Activated CD4-positive, alpha-beta T cell treated with anti-CD3 and anti-CD28 coated beads, Interleukin-2, amount 10 ng/mL, durations not matched to agents 7 days and 5 days (primary cell): ENCODE measurements at regions not wholly inside any gene's neighbourhood (a gene's known extent, or its start where the extent isn't known, plus 50 kb on each side); places are given as distances from the start of the nearest gene placed in this dataset.
"Not testable (repeated sequence)": the region's sequence is repeated elsewhere in the genome, so short reads cannot be mapped to it uniquely, and the experiment has no call there.

Experiments used
- CTCF ChIA-PET: fragments of 350-600 bp; sonication (Branson Sonifier 250); formaldehyde crosslinking; loops from one replicate; lab custom pipeline; 2021; ENCODE audit warnings: antibody characterized with exemption; lab: Charles Lee
- POLR2A ChIA-PET: fragments of 350-600 bp; sonication (Branson Sonifier 250); formaldehyde crosslinking; loops from one replicate; lab custom pipeline; 2021; ENCODE audit warnings: antibody characterized with exemption; lab: Charles Lee
- DNase-seq: peaks from one replicate; pipeline ENCODE4 v3.0.0-alpha.2; 2020
- H3K27ac Mint-ChIP-seq: one replicate; pipeline ENCODE4 v1.8.0; 2021; ENCODE audit warnings: mild to moderate bottlenecking, moderate library complexity, mixed read lengths
- H3K27me3 Mint-ChIP-seq: one replicate; pipeline ENCODE4 v1.8.0; 2021; ENCODE audit warnings: mixed read lengths
- H3K36me3 Mint-ChIP-seq: one replicate; pipeline ENCODE4 v1.8.0; 2021; ENCODE audit warnings: low read depth, mixed read lengths
- H3K4me1 Mint-ChIP-seq: one replicate; pipeline ENCODE4 v1.8.0; 2021; ENCODE audit warnings: mixed read lengths
- H3K4me3 Mint-ChIP-seq: one replicate; pipeline ENCODE4 v1.8.0; 2021; ENCODE audit warnings: mild to moderate bottlenecking, moderate library complexity, mixed read lengths
- H3K9me3 Mint-ChIP-seq: one replicate; pipeline ENCODE4 v1.8.0; 2021; ENCODE audit warnings: mixed read lengths

DNA sequence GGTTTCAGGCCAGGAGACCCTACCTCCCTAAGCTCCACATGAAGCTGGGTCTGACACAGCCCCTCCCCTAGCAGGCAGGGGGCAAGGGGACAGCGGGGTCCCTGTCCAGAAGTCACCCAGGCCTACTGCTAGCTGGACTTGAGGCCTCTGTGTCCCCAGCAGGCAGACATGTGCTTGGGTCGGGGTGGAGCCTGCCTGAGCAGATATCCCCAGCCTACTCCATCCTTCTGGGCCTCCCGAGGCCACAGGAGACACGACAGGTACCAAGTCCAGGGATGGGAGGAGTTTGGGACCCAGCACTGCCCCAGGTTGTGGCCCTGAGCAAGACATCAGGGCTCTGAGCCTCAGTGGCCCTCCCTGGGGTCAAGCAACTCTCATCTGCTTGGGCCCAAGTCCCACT is 105.2 kb upstream of the EIF5 start:
- DNase-seq = no peak
- POLR2A ChIA-PET = no interaction called here
- H3K27ac Mint-ChIP-seq = no peak overlapping the region
- CTCF ChIA-PET = no interaction called here
- H3K4me1 Mint-ChIP-seq = no peaks in the 10 kb centered on the region
- no peaks in the 10 kb centered on the region for H3K9me3 Mint-ChIP-seq
- H3K27me3 Mint-ChIP-seq = peaks cover 3% of the 10 kb centered on the region
- H3K36me3 Mint-ChIP-seq = no peaks in the 10 kb centered on the region
- H3K4me3 Mint-ChIP-seq = no peak overlapping the region

DNA sequence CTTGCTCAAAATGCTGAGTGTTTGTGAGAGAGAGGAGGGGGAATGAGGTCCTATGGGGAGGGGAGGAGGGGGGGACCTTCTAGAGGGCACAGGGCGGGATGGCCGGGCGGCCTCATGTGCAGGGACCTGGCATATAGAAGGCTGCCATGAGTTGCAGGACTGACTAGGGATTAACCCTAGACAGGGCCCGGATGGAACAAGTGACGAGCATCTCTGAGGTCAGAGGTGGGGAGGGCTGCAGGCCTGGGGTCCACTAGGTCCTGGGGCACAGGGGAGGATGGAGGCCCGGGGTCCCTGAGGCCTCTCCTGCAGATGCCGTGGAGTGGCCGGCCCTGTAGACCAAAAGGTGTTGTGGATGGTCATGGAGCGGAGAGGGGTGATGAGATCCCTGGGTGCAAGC is 104.0 kb upstream of the EIF5 start:
- DNase-seq = no peak
- no peaks in the 10 kb centered on the region for H3K36me3 Mint-ChIP-seq
- H3K4me1 Mint-ChIP-seq = no peaks in the 10 kb centered on the region
- ChIA-PET CTCF (no interaction called here), POLR2A (no interaction called here)
- peaks cover 5% of the 10 kb centered on the region for H3K27me3 Mint-ChIP-seq
- no peak overlapping the region for H3K4me3 Mint-ChIP-seq
- H3K27ac Mint-ChIP-seq = no peak overlapping the region
- H3K9me3 Mint-ChIP-seq = no peaks in the 10 kb centered on the region

DNA sequence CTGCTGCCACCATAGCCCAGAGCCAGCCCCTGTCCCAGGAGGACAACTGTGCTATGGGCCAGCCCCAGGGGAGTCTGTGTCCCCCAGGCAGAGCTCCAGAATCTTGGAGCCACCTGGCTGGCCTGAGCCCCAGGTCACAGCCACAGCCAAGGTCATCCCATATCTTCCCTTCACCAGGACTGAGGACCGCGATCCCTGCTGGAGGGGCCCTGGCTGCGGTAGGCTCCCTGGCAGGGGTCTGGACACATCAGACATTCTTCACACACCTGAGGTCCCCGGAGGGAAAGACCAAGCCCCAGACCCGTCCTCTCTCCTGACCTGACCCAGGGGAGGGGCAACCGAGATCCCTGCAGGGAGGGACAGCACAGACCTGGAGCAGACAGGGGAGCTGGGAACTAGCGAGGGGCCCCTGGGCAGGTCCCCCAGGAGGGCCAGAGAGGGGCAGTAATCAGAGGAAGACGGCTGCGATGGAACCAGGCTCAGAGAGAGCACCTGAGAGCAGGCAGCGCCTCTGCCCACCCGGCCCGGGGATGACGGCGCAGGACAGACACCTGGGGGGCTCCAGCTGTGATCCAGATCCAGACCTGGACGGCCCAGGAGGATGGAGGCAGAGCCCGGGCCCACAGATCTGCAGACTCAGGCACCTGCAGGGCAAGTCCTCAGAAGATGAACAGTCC is 103.2 kb upstream of the EIF5 start:
- Mint-ChIP-seq H3K36me3 (no peaks in the 10 kb centered on the region), H3K4me3 (no peak overlapping the region), H3K9me3 (no peaks in the 10 kb centered on the region), H3K27ac (no peak overlapping the region), H3K4me1 (no peaks in the 10 kb centered on the region), H3K27me3 (peaks cover 12% of the 10 kb centered on the region)
- DNase-seq = no peak
- CTCF ChIA-PET = no interaction called here
- POLR2A ChIA-PET = no interaction called here

DNA sequence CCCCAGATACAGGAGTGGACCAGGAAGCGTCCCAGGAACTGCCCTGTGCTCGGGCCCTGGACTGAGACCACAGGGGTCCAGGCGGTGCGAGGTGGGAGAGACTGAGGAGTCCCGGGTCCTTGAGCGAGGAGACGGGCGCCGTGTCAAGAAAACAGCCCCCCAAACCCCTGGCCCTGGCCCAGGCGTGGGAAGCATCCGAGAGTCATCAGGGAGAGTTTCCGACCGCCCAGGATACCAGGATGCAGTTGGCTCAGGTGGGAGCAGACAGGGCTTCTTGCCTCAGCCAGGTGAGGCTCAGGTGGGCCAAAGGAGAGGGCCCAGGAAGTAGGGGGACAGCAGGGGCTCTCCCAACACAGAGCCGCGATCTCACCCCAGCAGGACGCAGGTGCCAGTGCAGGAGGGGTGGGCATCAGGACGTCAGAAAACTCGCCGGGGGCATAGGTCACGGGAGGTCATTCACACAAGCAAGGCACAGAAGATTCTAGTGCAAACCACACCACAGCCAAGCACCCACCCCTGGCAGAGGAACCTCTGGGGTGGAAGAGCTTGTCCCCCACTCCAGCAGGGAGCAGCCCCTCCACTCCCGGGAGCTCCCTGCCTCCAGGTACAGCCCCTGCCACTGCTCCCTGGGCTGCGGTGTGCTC is 102.5 kb upstream of the EIF5 start:
- Mint-ChIP-seq H3K27me3 (peaks cover 15% of the 10 kb centered on the region), H3K36me3 (no peaks in the 10 kb centered on the region), H3K9me3 (no peaks in the 10 kb centered on the region), H3K4me3 (no peak overlapping the region), H3K27ac (no peak overlapping the region), H3K4me1 (no peaks in the 10 kb centered on the region)
- CTCF ChIA-PET = no interaction called here
- no peak for DNase-seq
- POLR2A ChIA-PET = no interaction called here

DNA sequence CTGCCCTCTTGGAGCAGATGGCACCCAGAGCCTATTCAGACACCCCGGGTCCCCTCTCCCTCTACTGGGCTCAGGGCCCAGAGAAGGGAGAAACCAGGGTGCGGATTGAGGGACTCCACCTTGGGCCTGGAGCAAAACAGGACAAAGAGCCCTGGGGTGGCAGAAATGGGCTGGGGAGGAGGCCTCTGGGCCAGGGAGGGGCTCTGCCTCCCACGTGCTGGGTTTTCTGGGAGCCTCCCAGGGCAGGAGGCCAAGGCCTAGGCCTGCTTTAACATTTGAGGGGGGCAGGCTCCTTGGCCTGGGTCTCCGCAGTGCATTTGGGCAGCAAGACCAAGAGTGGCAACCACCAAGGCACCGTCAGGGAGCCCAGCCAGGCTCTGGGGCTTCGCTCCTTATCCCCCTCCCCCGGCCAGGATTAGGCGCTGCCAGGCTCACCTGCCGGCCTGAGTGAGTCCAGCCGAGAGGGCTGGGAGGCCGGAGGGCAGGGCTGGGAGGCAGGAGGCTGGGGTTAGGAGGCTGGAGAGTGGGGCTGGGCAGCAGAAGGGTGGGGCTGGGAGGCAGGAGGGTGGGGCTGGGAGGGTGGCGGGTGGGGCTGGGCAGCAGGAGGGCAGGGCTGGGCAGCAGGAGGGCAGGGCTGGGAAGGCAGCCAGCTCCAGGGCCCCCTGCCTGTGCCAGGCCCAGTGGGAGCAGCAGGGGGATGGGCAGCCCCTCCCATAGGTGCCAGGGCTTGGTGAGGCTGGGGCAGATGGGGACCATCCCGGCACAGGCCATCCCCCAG is 101.8 kb upstream of the EIF5 start:
- no peaks in the 10 kb centered on the region for H3K4me1 Mint-ChIP-seq
- H3K9me3 Mint-ChIP-seq = no peaks in the 10 kb centered on the region
- H3K27me3 Mint-ChIP-seq = peaks cover 15% of the 10 kb centered on the region
- CTCF ChIA-PET = no interaction called here
- no peak overlapping the region for H3K4me3 Mint-ChIP-seq
- POLR2A ChIA-PET = no interaction called here
- H3K36me3 Mint-ChIP-seq = no peaks in the 10 kb centered on the region
- DNase-seq = no peak
- H3K27ac Mint-ChIP-seq = no peak overlapping the region

DNA sequence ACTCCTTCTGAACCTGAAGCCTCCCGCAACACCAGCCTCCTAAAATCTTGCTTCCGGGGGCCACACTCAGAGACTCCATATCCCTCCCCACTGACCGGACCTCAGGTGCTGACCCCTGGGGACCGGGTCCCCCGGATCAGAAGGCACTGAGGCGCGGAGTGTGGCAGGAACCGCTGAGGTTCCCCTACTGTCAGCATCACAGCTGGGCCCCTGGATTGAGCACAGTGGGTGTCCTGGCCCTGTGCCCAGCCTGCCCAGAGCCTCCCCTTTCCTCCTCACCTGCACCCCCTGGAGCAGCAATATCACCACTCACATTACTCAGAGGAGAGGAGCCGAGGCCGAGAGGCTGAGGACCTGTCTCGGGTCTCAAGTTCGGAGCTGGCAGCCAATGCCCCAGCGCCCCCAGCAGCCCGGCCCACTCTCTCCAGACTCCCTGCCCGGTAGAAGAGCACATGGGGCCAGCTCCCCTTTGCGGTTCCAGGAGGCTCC is 101.2 kb upstream of the EIF5 start:
- ChIA-PET POLR2A (no interaction called here), CTCF (no interaction called here)
- H3K27ac Mint-ChIP-seq = no peak overlapping the region
- H3K27me3 Mint-ChIP-seq = peaks cover 15% of the 10 kb centered on the region
- no peaks in the 10 kb centered on the region for H3K9me3 Mint-ChIP-seq
- no peaks in the 10 kb centered on the region for H3K4me1 Mint-ChIP-seq
- no peak overlapping the region for H3K4me3 Mint-ChIP-seq
- no peak for DNase-seq
- H3K36me3 Mint-ChIP-seq = no peaks in the 10 kb centered on the region

DNA sequence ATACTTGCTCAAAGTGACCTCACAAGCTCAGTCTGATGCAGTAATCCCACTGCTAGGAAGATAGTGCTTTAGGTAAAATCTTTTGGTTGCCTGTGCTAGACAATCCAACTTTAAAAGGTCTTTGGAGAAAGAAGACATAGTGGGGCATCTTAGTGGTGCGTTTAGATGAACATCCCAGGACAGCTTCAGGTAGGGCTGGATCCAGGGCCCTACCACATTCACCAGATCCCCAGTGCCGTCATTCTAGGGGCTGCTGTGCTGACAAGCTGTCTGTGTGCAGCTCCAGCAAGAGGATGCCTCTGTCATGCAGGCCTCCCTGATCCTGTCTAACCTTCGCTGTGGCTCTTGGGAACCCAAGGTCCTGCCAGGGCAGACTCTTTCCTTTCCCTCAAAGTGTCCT is 100.7 kb upstream of the EIF5 start:
- no peak for DNase-seq
- ChIA-PET POLR2A (no interaction called here), CTCF (no interaction called here)
- H3K4me3 Mint-ChIP-seq = no peak overlapping the region
- H3K4me1 Mint-ChIP-seq = no peaks in the 10 kb centered on the region
- H3K36me3 Mint-ChIP-seq = no peaks in the 10 kb centered on the region
- H3K27me3 Mint-ChIP-seq = peaks cover 18% of the 10 kb centered on the region
- no peak overlapping the region for H3K27ac Mint-ChIP-seq
- H3K9me3 Mint-ChIP-seq = peaks cover 4% of the 10 kb centered on the region

DNA sequence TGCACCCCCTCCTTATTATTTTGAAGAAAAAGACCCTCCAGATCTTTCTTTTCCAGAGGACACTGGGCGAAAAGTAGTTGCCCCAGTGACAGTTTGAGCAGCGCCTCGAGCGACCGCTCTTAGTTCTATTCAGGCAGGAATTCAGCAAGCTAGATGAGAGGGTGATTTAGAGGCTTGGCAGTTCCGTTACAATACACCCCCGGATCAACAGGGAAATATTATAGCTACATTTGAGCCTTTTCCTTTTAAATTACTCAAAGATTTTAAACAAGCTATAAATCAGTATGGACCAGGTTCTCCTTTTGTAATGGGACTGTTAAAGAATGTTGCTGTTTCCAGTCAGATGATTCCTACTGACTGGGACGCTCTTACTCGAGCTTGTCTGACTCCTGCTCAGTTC is 99.2 kb upstream of the EIF5 start:
- H3K36me3 Mint-ChIP-seq, H3K27ac Mint-ChIP-seq, POLR2A ChIA-PET, H3K4me3 Mint-ChIP-seq, H3K4me1 Mint-ChIP-seq, DNase-seq: not testable (repeated sequence)
- CTCF ChIA-PET = interaction anchor here (1.1 kb wide), 1 partner anchor 11 kb away, joined by 3 read pairs; no protein-coding TSS in a partner anchor
- Mint-ChIP-seq H3K27me3 (peaks cover 19% of the 10 kb centered on the region), H3K9me3 (peaks cover 14% of the 10 kb centered on the region)

DNA sequence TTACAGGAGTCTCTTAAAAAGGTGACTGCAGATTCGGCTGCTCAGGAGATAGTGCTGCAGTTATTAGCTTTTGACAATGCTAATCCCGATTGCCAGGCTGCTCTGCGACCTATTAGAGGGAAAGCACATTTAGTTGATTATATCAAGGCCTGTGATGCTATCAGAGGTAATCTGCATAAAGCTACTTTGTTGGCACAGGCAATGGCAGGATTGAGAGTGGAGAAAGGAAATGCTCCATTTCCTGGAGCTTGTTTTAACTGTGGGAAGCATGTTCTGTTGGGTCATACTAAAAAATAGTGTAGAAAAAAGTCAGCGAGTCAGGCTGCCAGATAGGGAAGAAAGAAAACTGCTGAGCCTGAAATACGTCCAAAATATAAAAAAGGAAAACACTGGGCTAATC is 98.5 kb upstream of the EIF5 start:
- H3K27ac Mint-ChIP-seq, H3K36me3 Mint-ChIP-seq, H3K4me1 Mint-ChIP-seq, POLR2A ChIA-PET, H3K4me3 Mint-ChIP-seq, DNase-seq: not testable (repeated sequence)
- Mint-ChIP-seq H3K9me3 (peaks cover 14% of the 10 kb centered on the region), H3K27me3 (peaks cover 19% of the 10 kb centered on the region)
- CTCF ChIA-PET = interaction anchor here (0.6 to 1.1 kb wide), 3 partner anchors 11 to 795 kb away, joined by 3 to 5 read pairs (median 4); no protein-coding TSS in a partner anchor

DNA sequence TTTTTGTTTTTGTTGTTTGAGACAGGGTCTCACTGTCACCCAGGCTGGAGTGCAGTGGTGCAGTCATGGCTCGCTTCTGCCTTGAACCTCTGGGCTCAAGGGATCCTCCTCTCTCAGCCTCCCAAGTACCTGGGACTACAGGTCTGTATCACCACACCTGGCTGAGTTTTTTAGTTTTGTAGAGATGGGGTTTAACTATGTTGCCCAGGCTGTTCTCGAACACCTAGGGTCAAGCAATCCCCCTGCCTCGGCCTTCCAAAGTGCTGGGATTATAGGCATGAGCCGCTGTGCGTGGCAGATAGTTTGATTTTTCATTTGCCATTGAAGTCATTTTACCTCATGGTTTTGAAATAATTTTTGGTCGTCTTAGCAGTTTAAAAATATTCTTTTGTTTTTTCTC is 94.3 kb upstream of the EIF5 start:
- POLR2A ChIA-PET = no interaction called here
- H3K36me3 Mint-ChIP-seq = no peaks in the 10 kb centered on the region
- H3K27me3 Mint-ChIP-seq = peaks cover 25% of the 10 kb centered on the region
- CTCF ChIA-PET = no interaction called here
- H3K4me1 Mint-ChIP-seq = no peaks in the 10 kb centered on the region
- no peak overlapping the region for H3K27ac Mint-ChIP-seq
- H3K4me3 Mint-ChIP-seq = no peak overlapping the region
- peaks cover 14% of the 10 kb centered on the region for H3K9me3 Mint-ChIP-seq
- DNase-seq = no peak

DNA sequence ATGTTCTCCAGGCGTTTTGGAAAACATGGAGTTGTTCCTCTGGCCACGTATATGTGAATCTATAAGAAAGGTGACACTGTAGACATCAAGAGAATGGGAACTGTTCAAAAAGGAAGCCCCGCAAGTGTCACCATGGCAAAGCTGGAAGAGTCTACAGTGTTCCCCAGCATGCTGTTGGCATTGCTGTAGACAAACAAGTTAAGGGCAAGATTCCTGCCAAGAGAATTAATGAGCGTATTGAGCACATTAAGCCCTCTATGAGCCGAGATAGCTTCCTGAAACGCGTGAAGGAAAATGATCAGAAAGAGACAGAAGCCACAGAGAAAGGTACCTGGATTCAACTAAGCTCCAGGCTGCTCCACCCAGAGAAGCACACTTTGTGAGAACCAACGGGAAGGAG is 92.5 kb upstream of the EIF5 start:
- H3K4me1 Mint-ChIP-seq = no peaks in the 10 kb centered on the region
- DNase-seq = no peak
- H3K36me3 Mint-ChIP-seq = no peaks in the 10 kb centered on the region
- no peak overlapping the region for H3K4me3 Mint-ChIP-seq
- peaks cover 16% of the 10 kb centered on the region for H3K27me3 Mint-ChIP-seq
- CTCF ChIA-PET = no interaction called here
- POLR2A ChIA-PET = no interaction called here
- peaks cover 14% of the 10 kb centered on the region for H3K9me3 Mint-ChIP-seq
- H3K27ac Mint-ChIP-seq = no peak overlapping the region

DNA sequence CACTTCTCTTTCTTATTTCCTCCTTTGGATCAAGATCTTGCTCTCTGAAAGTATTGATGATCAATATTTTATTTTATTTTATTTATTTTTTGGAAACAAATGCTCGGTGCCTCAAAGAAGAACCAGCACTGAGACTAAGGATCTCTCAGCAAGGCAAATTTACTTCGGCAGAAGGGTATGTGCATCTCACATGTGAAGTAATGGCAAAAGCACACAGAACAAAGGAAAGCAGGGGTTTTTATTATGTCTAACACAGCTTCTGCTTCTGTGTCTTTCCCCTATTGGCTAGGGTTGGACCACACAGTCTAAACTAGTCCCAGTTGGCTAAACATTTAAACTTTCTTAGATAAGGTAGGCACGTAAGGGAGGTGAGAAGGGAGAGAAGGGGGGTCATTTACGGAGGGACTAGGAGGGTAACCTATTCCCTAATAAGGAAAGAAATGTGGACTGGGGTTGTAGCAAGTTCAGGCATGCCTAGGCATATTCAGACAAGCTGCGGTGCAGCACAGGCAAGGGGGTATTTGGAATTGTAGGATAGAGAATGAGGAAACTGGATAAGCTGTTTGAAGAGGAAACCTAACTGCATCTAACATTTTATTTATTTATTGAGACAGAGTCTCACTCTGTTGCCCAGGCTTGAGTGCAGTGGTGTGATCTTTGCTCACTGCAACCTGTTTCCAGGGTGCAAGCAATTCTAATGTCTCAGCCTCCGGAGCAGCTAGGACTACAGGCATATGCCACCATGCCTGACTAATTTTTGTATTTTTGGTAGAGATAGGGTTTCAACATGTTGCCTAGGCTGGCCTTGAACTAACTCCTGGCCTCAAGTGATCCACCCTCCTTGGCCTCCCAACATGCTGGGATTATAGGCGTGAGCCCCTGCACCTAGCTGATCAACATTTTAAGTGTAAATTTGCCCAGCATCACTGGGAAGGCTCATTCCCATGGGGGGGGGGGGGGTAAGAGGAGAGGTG is 90.0 kb upstream of the EIF5 start:
- H3K4me3 Mint-ChIP-seq = no peak overlapping the region
- ChIA-PET CTCF (no interaction called here), POLR2A (no interaction called here)
- H3K27ac Mint-ChIP-seq = no peak overlapping the region
- H3K36me3 Mint-ChIP-seq = no peaks in the 10 kb centered on the region
- no peak for DNase-seq
- H3K9me3 Mint-ChIP-seq = peaks cover 4% of the 10 kb centered on the region
- H3K4me1 Mint-ChIP-seq = no peaks in the 10 kb centered on the region
- peaks cover 13% of the 10 kb centered on the region for H3K27me3 Mint-ChIP-seq
